K562 (cell line): ENCODE measurements at regions not wholly inside any gene's neighbourhood (a gene's known extent, or its start where the extent isn't known, plus 50 kb on each side); places are given as distances from the start of the nearest gene placed in this dataset.

ENCODE experiments used
- ATAC-seq: fragments of 200-7000 bp; cut with Tn5 transposase; 3 replicates; pipeline ENCODE4 v1.9.1; 2020; ENCODE audit warnings: moderate library complexity
- BruUV-seq: library from RNA; stranded (reverse); fragments of 400-500 nt; replicated peaks from 2 replicates; lab custom pipeline; 2021; lab: Mats Ljungman, UMichigan
- CTCF ChIA-PET: fragments of 300-600 bp; formaldehyde crosslinking; extraction: SDS; loops from one replicate; lab custom pipeline; 2021; ENCODE audit warnings: low intra/inter-chr PET ratio; lab: Yijun Ruan, JAX
- POLR2A ChIA-PET: fragments of 300-600, 350-650 bp; sonication (Branson Sonifier 250); formaldehyde crosslinking; extraction: SDS; loops from one replicate; lab custom pipeline; 2021; ENCODE audit warnings: antibody characterized with exemption, inconsistent platforms; lab: Yijun Ruan, JAX
- DNase-seq, 4 experiments: peaks; one replicate each; pipeline versions ENCODE4 v3.0.0 to v3.0.0-alpha.2; 2011 to 2018; ENCODE audit warnings: low spot score in 3 of 4, mixed read lengths in 3 of 4; ENCODE audit errors: extremely low read depth in 1 of 4
- FAIRE-seq: peaks from 2 replicates; lab custom pipeline; 2011; peaks lifted over from hg19 to GRCh38; lab: Jason Lieb, UNC
- H2AFZ ChIP-seq: 2 replicates; pipeline ENCODE4 v1.6.0; 2011; ENCODE audit warnings: low read depth, low read length, control low read depth, inconsistent platforms
- H3K27ac ChIP-seq: fragments of 200-600 bp; 3 replicates; pipeline ENCODE4 v1.8.0; 2011; ENCODE audit warnings: low read depth, mild to moderate bottlenecking, control low read depth, inconsistent platforms, low read length, moderate library complexity, mixed read lengths; ENCODE audit errors: extremely low read depth
- H3K27me3 ChIP-seq, 2 experiments: fragments of 300-600 bp in 1 of 2; 2 replicates in 1 of 2; 3 replicates in 1 of 2; pipeline versions ENCODE4 v1.6.0 to v1.8.0; 2011; ENCODE audit warnings: inconsistent platforms in 2 of 2, low read length in 2 of 2, mild to moderate bottlenecking in 1 of 2, mixed read lengths in 1 of 2, moderate library complexity in 1 of 2; ENCODE audit not compliant: control insufficient read depth in 2 of 2, insufficient read depth in 2 of 2
- H3K36me3 ChIP-seq: fragments of 300-600 bp; 3 replicates; pipeline ENCODE4 v1.8.0; 2011; ENCODE audit warnings: mild to moderate bottlenecking, low read length, inconsistent platforms; ENCODE audit not compliant: control insufficient read depth, insufficient read depth
- H3K4me1 ChIP-seq, 2 experiments: fragments of 200-600 bp in 1 of 2; replicated peaks in 1 of 2; 2 replicates in 1 of 2; 3 replicates in 1 of 2; pipeline versions ENCODE4 v1.5.1 to v1.8.0; 2011; ENCODE audit warnings: inconsistent platforms in 2 of 2, low read length in 2 of 2, mild to moderate bottlenecking in 1 of 2, mixed read lengths in 1 of 2, moderate library complexity in 1 of 2; ENCODE audit not compliant: control insufficient read depth in 2 of 2, insufficient read depth in 2 of 2
- H3K4me2 ChIP-seq: 2 replicates; pipeline ENCODE4 v1.6.1; 2011; ENCODE audit warnings: low read length, control low read depth, inconsistent platforms, mixed read lengths; ENCODE audit not compliant: insufficient read depth
- H3K4me3 ChIP-seq: fragments of 200-600 bp; sonication (generic), shearing (Covaris generic); 2 replicates; pipeline ENCODE4 v1.5.1; 2016; ENCODE audit warnings: control low read depth, inconsistent platforms
- H3K79me2 ChIP-seq: fragments of 200-600 bp; 3 replicates; pipeline ENCODE4 v1.8.0; 2011; ENCODE audit warnings: low read length, inconsistent platforms; ENCODE audit not compliant: control insufficient read depth, insufficient read depth
- H3K9ac ChIP-seq, 2 experiments: 2 replicates each; pipeline versions ENCODE4 v1.6.0 to v1.6.1; 2011; ENCODE audit warnings: low read depth in 2 of 2, low read length in 2 of 2, control low read depth in 1 of 2, inconsistent platforms in 1 of 2, mild to moderate bottlenecking in 1 of 2, mixed read lengths in 1 of 2; ENCODE audit not compliant: insufficient read depth in 1 of 2
- H3K9me1 ChIP-seq: one replicate; pipeline ENCODE4 v1.6.0; 2011; ENCODE audit warnings: inconsistent platforms, mild to moderate bottlenecking, low read length, moderate library complexity; ENCODE audit not compliant: control insufficient read depth, insufficient read depth
- H3K9me3 ChIP-seq: replicated peaks from 2 replicates; pipeline ENCODE4 v1.5.1; 2011; ENCODE audit warnings: low read depth, low read length, inconsistent platforms; ENCODE audit not compliant: control insufficient read depth, insufficient read depth
- H4K20me1 ChIP-seq: replicated peaks from 2 replicates; pipeline ENCODE4 v1.6.1; 2011; ENCODE audit warnings: low read length, inconsistent platforms, mixed read lengths; ENCODE audit not compliant: control insufficient read depth, insufficient read depth
- CBFA2T2 ChIP-seq: fragments of 450-650 bp; conservative IDR thresholded peaks from 2 replicates; pipeline ENCODE4 v1.6.1; 2017; ENCODE audit warnings: mild to moderate bottlenecking
- OTX1 ChIP-seq: fragments of 450-650 bp; formaldehyde crosslinking; IDR thresholded peaks from 2 replicates; pipeline ENCODE4 v1.4.0; 2022; ENCODE audit warnings: mild to moderate bottlenecking
- PKNOX1 ChIP-seq: fragments of 450-650 bp; IDR thresholded peaks from 2 replicates; pipeline ENCODE4 v1.6.1; 2016
- PRDM10 ChIP-seq: fragments of 450-650 bp; IDR thresholded peaks from 2 replicates; pipeline ENCODE4 v1.6.1; 2018; ENCODE audit not compliant: partially characterized antibody
- RBBP5 ChIP-seq: fragments of 200-600 bp; sonication (generic); IDR thresholded peaks from 2 replicates; pipeline ENCODE4 v1.6.1; 2012; ENCODE audit warnings: borderline replicate concordance, mild to moderate bottlenecking, low read length, control low read depth, inconsistent platforms; ENCODE audit not compliant: insufficient read depth, poor library complexity, severe bottlenecking
- RCOR1 ChIP-seq, 2 experiments: IDR thresholded peaks; 2 replicates each; pipeline ENCODE4 v1.6.1; 2012; ENCODE audit warnings: low read depth in 2 of 2, low read length in 2 of 2, borderline replicate concordance in 1 of 2, improper control_type of control experiment in 1 of 2
- SMAD2 ChIP-seq: fragments of 150-350 bp; IDR thresholded peaks from 2 replicates; pipeline ENCODE4 v1.6.1; 2014; ENCODE audit warnings: low read depth, mild to moderate bottlenecking, low read length
- TBP ChIP-seq: optimal IDR thresholded peaks from 2 replicates; pipeline ENCODE3; 2011; ENCODE audit warnings: low read depth, low read length, improper control_type of control experiment
- TRIM28 ChIP-seq: fragments of 450-650 bp; IDR thresholded peaks from 2 replicates; pipeline ENCODE4 v1.6.1; 2017
- ZNF232 ChIP-seq: sonication (generic); formaldehyde crosslinking; IDR thresholded peaks from 2 replicates; pipeline ENCODE4 v1.8.0; 2022; ENCODE audit warnings: mild to moderate bottlenecking, missing genetic modification reagents
- ZNF347 ChIP-seq: fragments of 450-650 bp; formaldehyde crosslinking; IDR thresholded peaks from 2 replicates; pipeline ENCODE4 v1.4.0; 2020; ENCODE audit warnings: low read depth, mild to moderate bottlenecking, moderate library complexity
- ZNF512 ChIP-seq: IDR thresholded peaks from 2 replicates; pipeline ENCODE4 v1.6.1; 2016; ENCODE audit warnings: missing genetic modification characterization, missing compliant biosample characterization
- ZNF639 ChIP-seq, 2 experiments: fragments of 200-800 bp in 1 of 2; sonication (Bioruptor generic) in 1 of 2; sonication (generic) in 1 of 2; formaldehyde crosslinking in 1 of 2; IDR thresholded peaks in 1 of 2; conservative IDR thresholded peaks in 1 of 2; 2 replicates each; pipeline versions ENCODE4 v1.5.0 to v1.6.1; 2016 to 2020; ENCODE audit warnings: missing compliant biosample characterization in 1 of 2, missing genetic modification characterization in 1 of 2, missing genetic modification reagents in 1 of 2
- WGBS: fragments of 100-300 bp; shearing (Covaris generic); methylation state at CpG from one replicate; pipeline ENCODE4 v1.1.6; 2016; ENCODE audit warnings: low coverage, mixed read lengths; ENCODE audit not compliant: insufficient coverage; ENCODE audit errors: missing lambda C conversion rate; 5-methylcytosine and 5-hydroxymethylcytosine counted together
- in situ Hi-C: fragments of 300-500 bp; cut with MboI; formaldehyde crosslinking; loops from 4 replicates; pipeline ENCODE4 v1.15.0; 2018; ENCODE audit warnings: inconsistent platforms, mixed read lengths
- intact Hi-C: fragments of 100-400 bp; cut with micrococcal nuclease; formaldehyde crosslinking; loops from 2 replicates; pipeline ENCODE4 v1.14.2; 2022

- ChIA-PET POLR2A (no interaction called here), CTCF (no interaction called here)
- no peaks in the 10 kb centered on the region for H3K79me2 ChIP-seq
- H3K9me3 ChIP-seq, result peaks cover 7% of the 10 kb centered on the region; the same call in 1 of the 2 replicates
- no peaks in the 10 kb centered on the region for H3K27me3 ChIP-seq
- ATAC-seq (no peak), DNase-seq (no peak), FAIRE-seq (no peak)
- H3K9me1 ChIP-seq, result no peaks in the 10 kb centered on the region
- no peak overlapping the region for H2AFZ ChIP-seq
- H3K4me3 ChIP-seq, result no peak overlapping the region
- H4K20me1 ChIP-seq, result no peaks in the 10 kb centered on the region
- intact Hi-C loops, result loop anchor here (10.0 kb wide), 1 partner anchor 67 kb away; the partner anchor contains the start of gene MYEOV
- peaks cover 0 to 16% of the 10 kb centered on the region in 2 experiments; a peak in 4 of 5 replicates for H3K4me1 ChIP-seq
- 77% methylated on average over 9 of the region's 9 CpGs for WGBS
- no TSS peak for BruUV-seq
- H3K36me3 ChIP-seq, result no peaks in the 10 kb centered on the region; the same call in 2 of the 3 replicates
- H3K9ac ChIP-seq, result no peak overlapping the region
- in situ Hi-C loops, result no loop called here
- H3K27ac ChIP-seq, result no peak overlapping the region
- no peak overlapping the region for H3K4me2 ChIP-seq
- no peak for TF ChIP-seq ZNF512 (tag)
- no peak for TF ChIP-seq RBBP5
- TF ChIP-seq TRIM28, result no peak
- no peak for TF ChIP-seq PRDM10
- TF ChIP-seq TBP, result no peak
- no peak for TF ChIP-seq OTX1 (CRISPR knock-in tag)
- TF ChIP-seq ZNF639 (CRISPR knock-in tag; conservative IDR thresholded peaks at IDR 0.05 in 1 of 2, IDR thresholded peaks at IDR 0.05 in 1 of 2), result no peak
- no peak for TF ChIP-seq ZNF347
- no peak for TF ChIP-seq ZNF232
- no peak for TF ChIP-seq RCOR1 (IDR thresholded peaks at IDR 0.05; ENCODE audit: borderline replicate concordance in 1 of 2, low read depth in 2 of 2, low read length in 2 of 2)
- TF ChIP-seq SMAD2, result no peak
- TF ChIP-seq PKNOX1, result no peak
- no peak for TF ChIP-seq CBFA2T2
Measured at GRCh38 chr11:69361466-69361865, 67.5 kb downstream of the MYEOV start.
